PC-9 (cell line): ENCODE measurements at regions not wholly inside any gene's neighbourhood (a gene's known extent, or its start where the extent isn't known, plus 50 kb on each side); places are given as distances from the start of the nearest gene placed in this dataset.

Source experiments
- CTCF ChIP-seq: fragments of 200-600 bp; sonication (generic); conservative IDR thresholded peaks from 2 replicates; pipeline ENCODE4 v1.6.1; 2017; ENCODE audit warnings: mixed run types, antibody characterized with exemption, mild to moderate bottlenecking, moderate library complexity
- EZH2 ChIP-seq: fragments of 200-600 bp; sonication (generic); IDR thresholded peaks from 2 replicates; pipeline ENCODE4 v1.8.0; 2017; ENCODE audit warnings: antibody characterized with exemption, low read depth

- no peak for TF ChIP-seq CTCF
- TF ChIP-seq EZH2 = no peak
Observed at GRCh38 chr13:104584481-104584880, 1518.3 kb upstream of the SLC10A2 start.
